ENCODE measurements at regions not wholly inside any gene's neighbourhood (a gene's known extent, or its start where the extent isn't known, plus 50 kb on each side); places are given as distances from the start of the nearest gene placed in this dataset.

- H3K4me1 ChIP-seq: no peaks in the 10 kb centered on the region
- intact Hi-C loops (cut with DNase I; ENCODE audit: low total_unique reads): no loop called here
- H3K27ac ChIP-seq: no peak overlapping the region
- TF ChIP-seq CTCF (IDR thresholded peaks at IDR 0.05) (no peak), POLR2AphosphoS5 (IDR thresholded peaks at IDR 0.05) (no peak), POLR2A (IDR thresholded peaks at IDR 0.05) (no peak), EP300 (IDR thresholded peaks at IDR 0.05) (no peak)
- WGBS, 5 donors: 31 to 45% (median 42%) methylated on average over 3 of the region's 3 CpGs
- peaks cover 0 to 22% (median 0%) of the 10 kb centered on the region in 3 donors for H3K27me3 ChIP-seq
- no peak for DNase-seq
- H3K36me3 ChIP-seq: no peaks in the 10 kb centered on the region
- no peak overlapping the region for H3K4me3 ChIP-seq
- no peaks in the 10 kb centered on the region for H3K9me3 ChIP-seq
Observed at GRCh38 chr17:62126292-62126691, 61.2 kb upstream of the MED13 start.

- TF ChIP-seq POLR2AphosphoS5 (IDR thresholded peaks at IDR 0.05) (no peak), EP300 (IDR thresholded peaks at IDR 0.05) (no peak), POLR2A (IDR thresholded peaks at IDR 0.05) (no peak), CTCF (IDR thresholded peaks at IDR 0.05) (no peak)
- Histone ChIP-seq H3K27me3 (peaks cover 0 to 22% (median 0%) of the 10 kb centered on the region in 3 donors), H3K9me3 (no peaks in the 10 kb centered on the region), H3K4me3 (no peak overlapping the region), H3K27ac (no peak overlapping the region), H3K36me3 (no peaks in the 10 kb centered on the region), H3K4me1 (no peaks in the 10 kb centered on the region)
- 84 to 93% (median 90%) methylated on average over 5 of the region's 5 CpGs for WGBS, 5 donors
- intact Hi-C loops (cut with DNase I; ENCODE audit: low total_unique reads): no loop called here
- no peak for DNase-seq
Observed at GRCh38 chr17:62125307-62125706, 60.2 kb upstream of the MED13 start.

- H3K9me3 ChIP-seq: no peaks in the 10 kb centered on the region
- H3K4me3 ChIP-seq: no peak overlapping the region
- H3K27me3 ChIP-seq: peaks cover 0 to 22% (median 0%) of the 10 kb centered on the region in 3 donors
- no peak for DNase-seq
- WGBS, 5 donors: 58 to 67% (median 61%) methylated on average over 4 of the region's 4 CpGs
- H3K4me1 ChIP-seq: no peaks in the 10 kb centered on the region
- intact Hi-C loops (cut with DNase I; ENCODE audit: low total_unique reads): no loop called here
- H3K36me3 ChIP-seq: no peaks in the 10 kb centered on the region
- H3K27ac ChIP-seq: no peak overlapping the region
- no peak for TF ChIP-seq CTCF (IDR thresholded peaks at IDR 0.05)
- no peak for TF ChIP-seq POLR2A (IDR thresholded peaks at IDR 0.05)
- no peak for TF ChIP-seq EP300 (IDR thresholded peaks at IDR 0.05)
- no peak for TF ChIP-seq POLR2AphosphoS5 (IDR thresholded peaks at IDR 0.05)
Observed at GRCh38 chr17:62121025-62121730, 56.1 kb upstream of the MED13 start.

GRCh38 chr17:62119373-62119772 lies 54.3 kb upstream of the MED13 start:
- no peak overlapping the region for H3K27ac ChIP-seq
- WGBS, 5 donors: 65 to 87% (median 81%) methylated on average over 2 of the region's 2 CpGs
- intact Hi-C loops (cut with DNase I; ENCODE audit: low total_unique reads): no loop called here
- peaks cover 0 to 5% (median 0%) of the 10 kb centered on the region in 3 donors for H3K27me3 ChIP-seq
- no peak overlapping the region for H3K4me3 ChIP-seq
- H3K9me3 ChIP-seq: no peaks in the 10 kb centered on the region
- H3K4me1 ChIP-seq: no peaks in the 10 kb centered on the region
- TF ChIP-seq POLR2AphosphoS5 (IDR thresholded peaks at IDR 0.05): no peak
- TF ChIP-seq POLR2A (IDR thresholded peaks at IDR 0.05): no peak
- no peak for TF ChIP-seq CTCF (IDR thresholded peaks at IDR 0.05)
- no peak for TF ChIP-seq EP300 (IDR thresholded peaks at IDR 0.05)
- H3K36me3 ChIP-seq: no peaks in the 10 kb centered on the region
- no peak for DNase-seq

Small RNA genes lying in the stretch of these regions (small RNA-seq; reads per million reads assigned to genes)
- gene RF00019: 0 reads per million in 4 donors

Data from stomach (tissue), 8 donors.